GM21367 (cell line): ENCODE measurements at regions not wholly inside any gene's neighbourhood (a gene's known extent, or its start where the extent isn't known, plus 50 kb on each side); places are given as distances from the start of the nearest gene placed in this dataset.

ENCODE experiments used
- ATAC-seq: cut with Tn5 transposase; IDR thresholded peaks from one replicate; pipeline ENCODE4 v1.9.1; 2021; ENCODE audit not compliant: unreplicated experiment

DNA sequence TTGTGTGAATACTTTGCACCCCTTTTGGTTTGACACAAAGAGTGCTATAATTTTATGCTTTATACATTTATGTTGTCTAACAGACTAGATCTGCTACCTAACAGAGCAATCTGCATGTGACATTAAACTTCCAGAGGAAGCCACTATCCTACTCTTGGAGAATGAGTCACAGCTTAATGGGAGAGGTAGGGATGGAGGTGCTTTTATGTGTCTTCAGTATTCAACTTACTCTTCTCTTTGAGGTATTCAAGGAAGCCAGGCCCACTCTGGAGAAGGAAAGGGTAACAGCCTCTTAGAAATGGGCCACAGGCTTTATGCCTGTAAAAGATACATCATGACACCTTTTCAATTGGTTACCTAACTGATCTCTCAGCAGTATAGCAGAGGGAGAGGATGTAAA, 85.8 kb upstream of the NEUROD1 start:
- no peak for ATAC-seq

GRCh38 chr2:181770150-181770549, 89.8 kb upstream of the NEUROD1 start:
- no peak for ATAC-seq

GRCh38 chr2:181771356-181771755, 91.0 kb upstream of the NEUROD1 start:
- no peak for ATAC-seq

GRCh38 chr2:181772334-181772733, 92.0 kb upstream of the NEUROD1 start:
- no peak for ATAC-seq

DNA sequence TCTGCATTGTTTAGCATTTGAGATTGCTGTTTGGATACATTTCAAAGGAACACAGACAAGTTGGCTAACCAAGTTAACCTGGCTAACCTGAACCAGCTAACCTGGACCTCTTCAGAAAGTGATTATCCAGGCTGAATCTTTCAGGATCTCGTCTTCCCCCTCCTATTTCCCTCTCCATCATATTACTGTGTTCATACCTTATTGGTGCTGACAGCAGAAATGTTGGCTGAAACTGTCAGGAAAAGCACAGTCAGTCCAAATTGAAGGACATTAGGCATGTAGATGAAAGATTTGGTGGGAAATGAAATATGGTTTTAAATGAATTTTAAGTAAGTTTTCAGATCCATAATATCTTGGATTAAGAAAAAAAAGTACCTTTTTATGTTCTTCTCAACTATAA, 92.5 kb upstream of the NEUROD1 start:
- ATAC-seq = no peak

DNA sequence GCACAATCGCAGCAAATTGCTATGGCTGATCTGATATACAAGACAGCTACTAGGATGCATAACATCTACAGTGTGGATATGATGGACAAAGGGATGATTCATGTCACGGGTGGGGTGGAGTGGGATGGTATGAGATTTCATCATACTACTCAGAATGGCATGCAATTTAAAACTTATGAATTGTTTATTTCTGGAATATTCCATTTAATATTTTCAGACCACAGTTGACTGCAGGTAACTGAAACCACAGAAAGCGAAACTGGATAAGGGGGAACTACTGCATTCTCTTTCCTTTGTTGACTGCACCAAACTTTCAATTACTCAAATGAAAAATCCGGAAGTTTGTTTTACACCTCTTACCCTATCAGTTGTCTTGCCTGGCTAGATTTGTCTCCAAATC, 94.4 kb upstream of the NEUROD1 start:
- no peak for ATAC-seq

- no peak for ATAC-seq
Measured at GRCh38 chr2:181776336-181776735, 96.0 kb upstream of the NEUROD1 start.

DNA sequence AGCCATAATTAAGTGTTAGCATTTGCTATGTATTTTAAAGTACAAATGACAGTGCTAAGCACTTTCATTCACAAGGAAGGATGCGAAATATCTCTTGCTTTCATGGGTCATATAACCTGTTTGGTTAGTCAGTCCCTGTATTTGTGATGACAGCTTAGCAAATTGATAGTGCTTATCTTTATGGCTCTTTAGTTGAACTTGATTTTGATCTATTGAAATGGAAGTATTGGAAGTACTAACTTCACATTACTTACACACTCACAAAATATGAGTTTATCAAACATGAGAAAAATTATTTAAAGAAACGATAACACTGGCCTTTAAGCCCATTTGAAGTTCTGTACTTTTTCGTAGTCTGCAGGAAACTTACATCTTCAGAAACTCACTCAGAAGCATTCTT, 97.4 kb upstream of the NEUROD1 start:
- ATAC-seq = no peak

DNA sequence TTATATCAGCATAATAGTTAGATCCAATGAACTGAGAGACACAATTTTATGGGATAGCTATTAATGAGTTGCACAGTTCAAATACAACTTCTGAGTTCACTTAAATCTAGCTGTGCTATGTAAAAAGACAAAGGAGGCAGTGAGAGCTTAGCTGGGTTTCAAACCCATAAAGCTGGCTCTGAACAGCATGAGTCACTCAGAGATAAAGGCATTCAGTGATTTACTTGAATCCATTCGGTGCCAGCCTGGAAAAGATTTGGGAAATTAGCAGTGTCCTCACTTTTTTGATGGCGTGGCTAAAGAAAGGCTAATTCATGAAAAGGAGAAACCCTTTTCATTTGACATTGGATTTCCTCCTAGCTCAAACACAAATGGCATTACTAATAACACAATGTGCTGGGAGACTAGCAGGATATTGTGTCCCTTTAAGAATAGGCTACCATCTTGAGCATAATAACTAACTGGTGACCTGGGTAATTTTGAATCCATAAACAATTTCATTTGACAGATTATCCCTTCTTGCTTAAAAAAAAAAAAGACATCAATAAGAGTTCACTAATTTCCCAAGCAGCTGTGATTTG, 98.4 kb upstream of the NEUROD1 start:
- ATAC-seq = no peak

DNA sequence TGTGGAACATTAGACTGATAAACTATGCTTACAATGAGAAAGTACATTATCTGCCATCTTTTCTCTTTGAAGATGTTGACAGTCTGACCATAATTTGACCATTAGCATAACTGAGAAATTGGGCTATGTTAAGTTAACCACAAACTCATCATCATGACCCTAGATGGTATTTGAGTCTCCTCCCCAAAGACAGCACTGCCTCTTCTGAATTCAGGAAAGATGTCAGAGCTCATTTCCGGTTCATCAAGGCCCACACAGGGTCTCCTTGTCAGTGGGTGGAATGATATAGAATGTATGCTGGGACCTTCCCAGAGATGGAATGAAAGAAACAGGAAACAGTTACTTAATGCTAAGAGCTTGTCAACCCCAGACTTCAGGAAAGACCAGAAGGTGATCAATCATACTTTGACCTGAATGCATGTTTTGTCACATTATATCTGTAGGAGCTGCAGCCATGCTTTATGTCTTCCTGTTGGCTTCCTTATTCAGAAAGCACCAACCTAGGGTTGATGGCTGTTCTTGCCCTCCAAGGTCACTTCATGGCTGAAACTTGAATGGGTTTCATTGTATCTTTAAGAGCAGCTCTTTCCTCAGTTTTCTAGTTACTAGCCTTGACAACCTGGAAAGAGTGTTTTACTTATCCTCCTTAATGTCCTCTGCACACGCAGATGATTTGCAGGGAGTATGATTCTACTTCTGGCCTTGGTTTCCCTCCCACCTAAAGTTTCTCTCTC, 99.1 kb upstream of the NEUROD1 start:
- ATAC-seq = peak; percentile 33

GRCh38 chr2:181780047-181780651, 99.8 kb upstream of the NEUROD1 start:
- peak; percentile 62 for ATAC-seq

- ATAC-seq = peak; percentile 10
Measured at GRCh38 chr2:181780657-181781056, 100.3 kb upstream of the NEUROD1 start.

DNA sequence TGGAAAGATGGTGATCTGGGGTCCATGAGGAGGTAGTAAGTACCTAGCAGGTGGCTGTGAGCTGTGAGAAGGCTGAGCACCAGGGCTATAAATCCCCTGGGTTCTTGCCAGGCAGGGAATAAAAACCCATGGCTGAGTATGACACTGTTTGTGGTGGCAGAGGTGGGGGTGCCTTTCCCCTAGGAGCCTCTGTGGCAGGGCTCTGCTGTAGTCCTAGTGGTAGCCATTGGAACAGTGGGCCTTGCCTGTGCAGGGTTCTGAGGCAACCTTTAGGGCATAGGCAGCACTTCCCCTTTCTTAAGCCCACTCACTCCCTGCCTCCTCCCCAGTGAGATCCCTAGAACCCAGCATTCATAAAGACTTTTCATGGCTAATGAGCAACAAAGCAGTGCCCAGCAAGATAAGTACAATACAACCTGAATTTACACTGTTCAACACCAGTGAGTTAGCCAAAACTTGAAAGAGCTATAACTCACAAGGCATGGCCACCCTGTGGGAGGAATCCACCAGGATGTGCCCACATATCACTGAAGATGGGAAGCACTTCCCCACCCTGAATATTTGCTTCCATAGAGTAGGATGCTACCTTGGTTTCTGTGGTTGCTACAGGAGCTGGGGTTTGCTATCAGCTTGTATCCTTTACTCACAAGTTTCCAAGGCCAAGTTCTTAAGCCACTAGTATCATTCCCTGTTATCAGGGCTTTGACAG, 100.9 kb upstream of the NEUROD1 start:
- ATAC-seq = peak; percentile 41

- ATAC-seq = no peak
Measured at GRCh38 chr2:181782660-181783059, 102.3 kb upstream of the NEUROD1 start.

DNA sequence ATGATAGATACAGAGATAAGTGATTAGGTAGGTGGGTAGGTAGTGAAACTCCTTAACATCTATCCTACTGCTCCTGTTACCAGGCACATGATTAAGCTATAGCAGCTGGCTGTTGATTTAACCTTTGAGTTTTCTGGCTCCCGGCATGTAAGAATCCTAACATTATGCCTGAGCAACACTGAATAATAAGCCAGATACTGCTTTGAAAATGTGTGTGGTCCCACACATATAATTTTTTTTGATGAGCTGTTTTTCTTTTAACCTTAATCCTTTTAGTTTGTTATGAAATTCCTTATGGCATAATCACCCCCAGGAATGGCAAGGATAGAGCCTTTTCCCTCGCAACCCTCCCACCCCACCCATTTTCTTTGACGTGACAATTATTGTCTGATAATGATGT, 104.2 kb upstream of the NEUROD1 start:
- ATAC-seq = no peak

DNA sequence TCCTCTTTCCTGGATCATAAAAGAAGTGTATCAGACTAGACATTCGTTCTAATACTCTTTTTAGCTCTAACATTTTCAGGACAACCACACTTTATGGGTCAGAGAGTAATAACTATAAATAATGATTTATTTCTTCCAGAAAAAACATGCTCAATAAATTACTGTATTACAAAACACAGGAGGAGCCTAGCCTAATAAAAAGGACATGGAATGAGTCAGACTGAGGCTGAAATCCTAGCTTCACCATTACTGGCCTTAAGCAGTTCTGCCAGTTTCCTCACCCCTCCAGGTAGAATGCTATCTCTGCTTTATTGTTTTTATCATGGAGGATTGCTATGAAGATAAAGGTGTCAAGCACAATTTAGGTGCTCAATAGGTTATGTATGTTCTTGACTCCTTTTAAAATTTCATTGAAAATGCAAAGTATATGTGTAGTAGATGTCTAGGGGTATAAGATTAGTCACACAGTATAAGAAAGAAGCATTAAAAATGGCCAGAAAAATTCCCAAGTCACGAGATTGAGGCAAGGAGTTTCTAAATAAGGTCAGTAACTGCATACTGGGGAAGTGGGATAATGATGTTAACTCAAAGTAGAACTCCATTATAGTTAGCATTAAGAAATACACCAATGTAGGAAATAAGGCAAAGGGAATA, 105.5 kb upstream of the NEUROD1 start:
- ATAC-seq = no peak

DNA sequence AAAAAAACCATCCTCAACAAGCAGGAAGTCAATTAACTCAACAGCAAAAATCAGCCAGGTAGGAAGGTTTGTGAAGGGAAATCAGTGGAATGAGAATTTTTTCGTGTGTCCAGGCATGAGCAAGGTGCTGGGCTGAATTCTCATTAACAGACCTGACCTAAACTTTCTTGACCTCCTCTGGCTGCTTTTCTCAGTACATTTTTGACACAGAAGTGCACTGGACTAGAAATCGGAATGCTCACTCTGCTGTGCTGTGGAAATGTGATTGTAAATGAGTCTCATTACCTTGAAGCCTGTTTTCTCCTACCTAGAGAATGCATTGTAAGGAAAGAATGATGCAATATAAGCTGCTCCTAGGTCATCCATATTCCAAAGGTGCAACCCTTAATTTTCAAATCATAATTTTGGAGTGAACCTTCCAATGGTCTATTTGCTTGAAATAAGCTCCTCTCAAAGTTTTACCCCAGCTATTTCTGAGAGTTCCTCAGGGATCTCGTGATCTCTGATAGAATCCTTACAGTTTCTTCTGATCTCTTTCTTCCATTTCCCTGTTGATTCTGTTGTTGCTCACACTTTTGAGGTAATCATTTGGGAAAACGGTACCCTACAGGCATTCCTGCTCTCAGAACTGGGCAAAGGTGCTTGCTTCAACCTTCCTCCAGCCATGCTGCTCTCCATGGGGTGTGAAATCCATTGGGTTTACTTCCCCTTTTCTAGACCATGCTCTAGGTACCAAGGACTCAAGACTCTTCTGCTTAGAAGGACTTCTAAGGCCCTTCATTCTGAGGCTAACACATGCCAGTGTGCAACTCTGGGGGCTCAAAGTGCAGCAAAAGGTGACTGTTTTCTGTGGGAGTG, 104.9 kb upstream of the ITPRID2 start:
- no peak for ATAC-seq

- ATAC-seq = no peak
Measured at GRCh38 chr2:181787310-181788048, 104.1 kb upstream of the ITPRID2 start.

DNA sequence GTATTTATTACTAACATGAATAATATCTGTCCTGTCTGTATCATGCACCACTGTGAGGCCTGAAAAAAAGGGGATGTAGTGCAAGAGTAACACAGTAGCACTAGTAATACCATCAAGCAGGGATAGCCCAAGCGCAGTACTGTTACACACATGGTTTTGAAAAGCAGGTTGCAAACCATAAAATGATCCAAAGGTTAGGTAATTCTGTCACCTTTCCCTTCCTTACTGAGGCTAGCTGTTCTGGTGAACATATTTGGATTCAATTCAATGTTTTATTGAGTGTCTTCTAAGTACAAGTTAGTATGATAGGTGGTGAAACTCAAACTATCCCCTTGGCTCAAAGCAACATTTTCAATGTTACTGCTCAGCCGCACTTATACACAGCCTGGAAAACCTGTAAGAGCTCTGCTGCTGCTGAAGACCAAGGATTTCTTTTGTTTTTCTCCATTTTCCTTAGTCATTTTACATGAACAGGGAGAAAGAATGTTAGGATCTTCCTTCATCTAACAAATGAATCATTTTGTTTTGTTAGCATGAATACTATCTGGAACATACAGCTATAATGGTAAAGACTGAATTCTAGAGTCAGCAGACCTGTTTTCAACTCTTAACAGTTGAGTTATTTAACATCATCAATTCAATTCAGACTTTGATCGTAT, 102.5 kb upstream of the ITPRID2 start:
- ATAC-seq = no peak
